ENCODE measurements at regions not wholly inside any gene's neighbourhood (a gene's known extent, or its start where the extent isn't known, plus 50 kb on each side); places are given as distances from the start of the nearest gene placed in this dataset.

DNA sequence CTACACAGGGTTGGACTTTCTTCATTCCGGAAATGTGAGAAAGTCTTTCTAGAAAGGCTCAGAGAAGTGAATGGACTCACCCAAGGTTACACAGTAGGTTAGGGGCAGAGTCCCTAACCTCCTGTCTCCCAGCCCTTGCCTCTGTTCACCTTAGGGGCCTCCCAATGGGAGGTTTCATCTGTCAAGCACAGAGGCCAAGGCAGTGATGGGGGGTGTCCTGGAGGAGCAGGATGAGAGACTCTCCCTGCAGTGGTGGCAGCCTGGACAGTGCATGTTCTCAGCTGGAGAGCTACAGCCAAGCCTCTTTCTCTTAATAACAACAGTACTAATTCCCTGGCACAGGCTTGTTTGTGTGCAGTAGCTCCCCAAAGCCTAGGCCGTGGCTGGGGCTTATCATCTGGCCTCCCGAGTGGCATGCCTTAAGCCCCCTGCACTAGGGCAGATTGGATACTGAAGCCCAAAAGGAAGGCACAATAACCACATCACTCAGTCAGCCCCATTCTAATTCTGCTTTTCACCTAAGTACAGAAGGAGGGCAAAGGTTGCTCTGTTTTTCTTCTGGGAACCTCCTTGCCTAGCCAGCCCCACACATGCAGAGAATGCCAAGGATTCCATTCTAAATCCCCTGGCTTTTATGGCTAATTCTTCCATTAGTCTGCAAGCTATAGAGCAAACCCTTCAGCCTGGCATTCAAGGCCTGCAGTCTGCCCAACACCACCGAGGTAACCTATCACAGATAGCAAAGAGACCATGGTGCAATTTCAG lies 50.2 kb upstream of the XPA start:
- H3K27ac ChIP-seq (ENCODE audit: insufficient read depth, low read length, poor library complexity, severe bottlenecking): no peak overlapping the region
- no peaks in the 10 kb centered on the region for H3K4me1 ChIP-seq (ENCODE audit: control insufficient read depth, insufficient read depth, low read length, poor library complexity, severe bottlenecking)
- no peak for DNase-seq
- H3K9me3 ChIP-seq (ENCODE audit: control insufficient read depth, low read length): peaks cover 3% of the 10 kb centered on the region
- no peaks in the 10 kb centered on the region for H3K27me3 ChIP-seq (replicated peaks; ENCODE audit: control insufficient read depth, insufficient read depth, low read length, poor library complexity, severe bottlenecking)
- no peak overlapping the region for H3K4me3 ChIP-seq (ENCODE audit: insufficient read depth, low read depth, low read length, poor library complexity, severe bottlenecking)
- H3K36me3 ChIP-seq (ENCODE audit: control insufficient read depth, insufficient read depth, low read length): no peaks in the 10 kb centered on the region

GRCh38 chr9:97748525-97748924 lies 51.4 kb upstream of the XPA start:
- DNase-seq: no peak
- H3K27me3 ChIP-seq (replicated peaks; ENCODE audit: control insufficient read depth, insufficient read depth, low read length, poor library complexity, severe bottlenecking): no peaks in the 10 kb centered on the region
- no peaks in the 10 kb centered on the region for H3K36me3 ChIP-seq (ENCODE audit: control insufficient read depth, insufficient read depth, low read length)
- H3K4me1 ChIP-seq (ENCODE audit: control insufficient read depth, insufficient read depth, low read length, poor library complexity, severe bottlenecking): no peaks in the 10 kb centered on the region
- H3K9me3 ChIP-seq (ENCODE audit: control insufficient read depth, low read length): no peaks in the 10 kb centered on the region
- no peak overlapping the region for H3K4me3 ChIP-seq (ENCODE audit: insufficient read depth, low read depth, low read length, poor library complexity, severe bottlenecking)
- no peak overlapping the region for H3K27ac ChIP-seq (ENCODE audit: insufficient read depth, low read length, poor library complexity, severe bottlenecking)

DNA sequence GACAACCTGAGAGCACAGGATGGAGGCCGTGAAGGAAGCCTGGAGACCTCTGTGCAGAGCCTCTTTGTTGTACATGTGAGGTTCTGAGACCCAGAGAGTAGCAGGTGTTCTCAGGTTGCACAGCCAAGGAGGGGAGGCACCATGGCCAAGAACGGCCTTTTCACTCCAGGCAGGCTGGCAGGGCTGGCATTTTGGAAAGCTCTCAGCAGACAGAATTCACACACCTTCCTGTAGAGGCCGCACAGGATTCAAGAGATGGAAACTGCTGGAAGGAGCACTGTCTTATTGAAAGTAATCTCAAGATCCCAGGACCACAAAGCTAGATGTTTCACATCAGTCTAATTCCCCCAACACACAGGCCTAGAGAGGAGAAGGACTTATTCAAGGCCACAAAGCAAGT lies 52.8 kb upstream of the XPA start:
- no peak for DNase-seq
- Histone ChIP-seq H3K27ac (ENCODE audit: insufficient read depth, low read length, poor library complexity, severe bottlenecking) (no peak overlapping the region), H3K9me3 (ENCODE audit: control insufficient read depth, low read length) (no peaks in the 10 kb centered on the region), H3K4me3 (ENCODE audit: insufficient read depth, low read depth, low read length, poor library complexity, severe bottlenecking) (no peak overlapping the region), H3K36me3 (ENCODE audit: control insufficient read depth, insufficient read depth, low read length) (no peaks in the 10 kb centered on the region), H3K4me1 (ENCODE audit: control insufficient read depth, insufficient read depth, low read length, poor library complexity, severe bottlenecking) (no peaks in the 10 kb centered on the region), H3K27me3 (replicated peaks; ENCODE audit: control insufficient read depth, insufficient read depth, low read length, poor library complexity, severe bottlenecking) (no peaks in the 10 kb centered on the region)

GRCh38 chr9:97751531-97751930 lies 54.4 kb upstream of the XPA start:
- Histone ChIP-seq H3K27ac (ENCODE audit: insufficient read depth, low read length, poor library complexity, severe bottlenecking) (no peak overlapping the region), H3K27me3 (replicated peaks; ENCODE audit: control insufficient read depth, insufficient read depth, low read length, poor library complexity, severe bottlenecking) (no peaks in the 10 kb centered on the region), H3K36me3 (ENCODE audit: control insufficient read depth, insufficient read depth, low read length) (no peaks in the 10 kb centered on the region), H3K4me3 (ENCODE audit: insufficient read depth, low read depth, low read length, poor library complexity, severe bottlenecking) (no peak overlapping the region), H3K9me3 (ENCODE audit: control insufficient read depth, low read length) (no peaks in the 10 kb centered on the region), H3K4me1 (ENCODE audit: control insufficient read depth, insufficient read depth, low read length, poor library complexity, severe bottlenecking) (no peaks in the 10 kb centered on the region)
- no peak for DNase-seq

DNA sequence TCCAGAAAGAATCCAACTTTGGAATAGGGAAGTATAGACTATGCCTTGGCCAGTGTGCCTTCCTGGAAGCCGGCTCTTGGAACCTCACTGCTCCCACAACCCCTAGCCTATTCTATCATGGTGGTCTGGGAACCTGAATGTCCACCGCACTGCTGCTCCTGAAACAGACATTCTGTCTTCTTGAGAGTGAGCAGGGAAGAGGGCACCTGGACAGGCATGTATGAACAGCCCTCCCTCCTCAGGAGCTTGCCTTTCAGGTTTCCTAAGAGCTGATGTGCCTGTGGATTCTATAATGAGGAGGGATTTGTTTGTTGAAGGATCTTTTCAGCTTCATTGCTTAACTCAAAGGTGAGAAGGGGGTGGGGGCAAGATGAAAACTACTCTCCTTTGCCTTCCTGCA lies 55.1 kb upstream of the XPA start:
- H3K4me3 ChIP-seq (ENCODE audit: insufficient read depth, low read depth, low read length, poor library complexity, severe bottlenecking): no peak overlapping the region
- no peak for DNase-seq
- no peaks in the 10 kb centered on the region for H3K4me1 ChIP-seq (ENCODE audit: control insufficient read depth, insufficient read depth, low read length, poor library complexity, severe bottlenecking)
- no peaks in the 10 kb centered on the region for H3K9me3 ChIP-seq (ENCODE audit: control insufficient read depth, low read length)
- no peaks in the 10 kb centered on the region for H3K36me3 ChIP-seq (ENCODE audit: control insufficient read depth, insufficient read depth, low read length)
- H3K27me3 ChIP-seq (replicated peaks; ENCODE audit: control insufficient read depth, insufficient read depth, low read length, poor library complexity, severe bottlenecking): no peaks in the 10 kb centered on the region
- H3K27ac ChIP-seq (ENCODE audit: insufficient read depth, low read length, poor library complexity, severe bottlenecking): no peak overlapping the region

DNA sequence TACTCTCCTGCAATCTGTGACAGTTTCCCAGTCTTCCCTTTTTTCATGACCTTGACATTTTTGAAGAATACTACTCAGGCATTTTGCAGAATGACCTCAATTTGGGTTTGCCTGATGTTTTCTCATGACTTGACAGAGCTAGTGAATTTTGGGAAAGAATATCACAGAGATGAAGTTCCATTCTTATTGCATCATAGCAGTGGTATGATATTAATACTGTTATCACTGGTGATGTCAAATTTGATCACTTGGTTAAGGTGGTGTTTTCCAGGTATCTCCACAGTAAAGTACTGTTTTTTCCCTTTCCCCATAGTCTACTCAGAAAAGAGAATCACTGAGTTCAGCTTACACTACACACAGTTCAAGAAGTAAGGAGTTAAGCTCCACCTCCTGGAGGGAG lies 56.2 kb upstream of the XPA start:
- Histone ChIP-seq H3K9me3 (ENCODE audit: control insufficient read depth, low read length) (no peaks in the 10 kb centered on the region), H3K36me3 (ENCODE audit: control insufficient read depth, insufficient read depth, low read length) (no peaks in the 10 kb centered on the region), H3K27me3 (replicated peaks; ENCODE audit: control insufficient read depth, insufficient read depth, low read length, poor library complexity, severe bottlenecking) (no peaks in the 10 kb centered on the region), H3K4me3 (ENCODE audit: insufficient read depth, low read depth, low read length, poor library complexity, severe bottlenecking) (no peak overlapping the region), H3K27ac (ENCODE audit: insufficient read depth, low read length, poor library complexity, severe bottlenecking) (no peak overlapping the region), H3K4me1 (ENCODE audit: control insufficient read depth, insufficient read depth, low read length, poor library complexity, severe bottlenecking) (no peaks in the 10 kb centered on the region)
- no peak for DNase-seq

- no peak overlapping the region for H3K4me3 ChIP-seq (ENCODE audit: insufficient read depth, low read depth, low read length, poor library complexity, severe bottlenecking)
These were observed 56.8 kb upstream of the XPA start for GRCh38 chr9:97753975-97754374.

DNA sequence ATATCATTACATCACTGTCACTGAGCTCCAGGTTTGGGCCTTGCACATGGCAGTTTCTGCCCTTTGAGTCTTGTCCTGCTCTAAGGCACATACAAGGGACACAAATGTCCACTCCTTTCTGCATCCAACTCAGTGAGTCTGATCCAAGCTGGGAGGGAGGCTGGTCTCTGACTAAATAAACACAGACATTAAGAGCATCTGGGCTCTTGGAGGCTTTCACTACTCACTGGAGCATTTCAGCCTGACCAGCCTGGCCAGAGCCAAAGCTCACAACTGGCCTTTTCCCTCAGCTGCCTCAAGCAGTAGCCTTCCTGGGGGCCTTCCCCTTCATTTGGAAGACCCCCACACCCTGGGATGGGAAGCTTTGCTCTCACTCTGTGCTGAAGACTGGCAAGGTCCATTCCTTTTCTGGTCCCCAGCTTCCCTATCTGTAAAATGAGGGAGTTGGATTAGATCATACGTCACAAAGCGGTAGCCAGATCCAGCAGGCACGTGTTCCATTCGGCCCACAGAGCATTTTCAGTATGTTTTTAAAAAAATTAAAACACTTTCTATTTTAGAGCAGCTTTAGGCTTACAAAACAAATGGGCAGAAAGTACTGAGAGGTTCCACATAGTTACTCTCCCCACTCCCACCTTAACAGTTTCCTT lies 58.6 kb upstream of the XPA start:
- H3K27me3 ChIP-seq (replicated peaks; ENCODE audit: control insufficient read depth, insufficient read depth, low read length, poor library complexity, severe bottlenecking): peaks cover 8% of the 10 kb centered on the region
- H3K36me3 ChIP-seq (ENCODE audit: control insufficient read depth, insufficient read depth, low read length): no peaks in the 10 kb centered on the region
- H3K9me3 ChIP-seq (ENCODE audit: control insufficient read depth, low read length): no peaks in the 10 kb centered on the region
- H3K4me3 ChIP-seq (ENCODE audit: insufficient read depth, low read depth, low read length, poor library complexity, severe bottlenecking): no peak overlapping the region
- no peak overlapping the region for H3K27ac ChIP-seq (ENCODE audit: insufficient read depth, low read length, poor library complexity, severe bottlenecking)
- H3K4me1 ChIP-seq (ENCODE audit: control insufficient read depth, insufficient read depth, low read length, poor library complexity, severe bottlenecking): no peaks in the 10 kb centered on the region
- no peak for DNase-seq

More at GRCh38 chr9:97753975-97754374, 56.8 kb upstream of the XPA start:
- Histone ChIP-seq H3K9me3 (ENCODE audit: control insufficient read depth, low read length) (no peaks in the 10 kb centered on the region), H3K27me3 (replicated peaks; ENCODE audit: control insufficient read depth, insufficient read depth, low read length, poor library complexity, severe bottlenecking) (no peaks in the 10 kb centered on the region), H3K36me3 (ENCODE audit: control insufficient read depth, insufficient read depth, low read length) (no peaks in the 10 kb centered on the region), H3K4me1 (ENCODE audit: control insufficient read depth, insufficient read depth, low read length, poor library complexity, severe bottlenecking) (no peaks in the 10 kb centered on the region), H3K27ac (ENCODE audit: insufficient read depth, low read length, poor library complexity, severe bottlenecking) (no peak overlapping the region)
- no peak for DNase-seq

- no peak overlapping the region for H3K27ac ChIP-seq (ENCODE audit: insufficient read depth, low read length, poor library complexity, severe bottlenecking)
- DNase-seq: no peak
- H3K36me3 ChIP-seq (ENCODE audit: control insufficient read depth, insufficient read depth, low read length): no peaks in the 10 kb centered on the region
- H3K4me3 ChIP-seq (ENCODE audit: insufficient read depth, low read depth, low read length, poor library complexity, severe bottlenecking): no peak overlapping the region
- H3K4me1 ChIP-seq (ENCODE audit: control insufficient read depth, insufficient read depth, low read length, poor library complexity, severe bottlenecking): no peaks in the 10 kb centered on the region
- H3K27me3 ChIP-seq (replicated peaks; ENCODE audit: control insufficient read depth, insufficient read depth, low read length, poor library complexity, severe bottlenecking): peaks cover 8% of the 10 kb centered on the region
- H3K9me3 ChIP-seq (ENCODE audit: control insufficient read depth, low read length): no peaks in the 10 kb centered on the region
These were observed 59.9 kb upstream of the XPA start for GRCh38 chr9:97756991-97757390.

GRCh38 chr9:97758334-97758916 lies 61.3 kb upstream of the XPA start:
- Histone ChIP-seq H3K36me3 (ENCODE audit: control insufficient read depth, insufficient read depth, low read length) (no peaks in the 10 kb centered on the region), H3K27ac (ENCODE audit: insufficient read depth, low read length, poor library complexity, severe bottlenecking) (no peak overlapping the region), H3K4me1 (ENCODE audit: control insufficient read depth, insufficient read depth, low read length, poor library complexity, severe bottlenecking) (no peaks in the 10 kb centered on the region), H3K27me3 (replicated peaks; ENCODE audit: control insufficient read depth, insufficient read depth, low read length, poor library complexity, severe bottlenecking) (peaks cover 8% of the 10 kb centered on the region), H3K4me3 (ENCODE audit: insufficient read depth, low read depth, low read length, poor library complexity, severe bottlenecking) (no peak overlapping the region), H3K9me3 (ENCODE audit: control insufficient read depth, low read length) (no peaks in the 10 kb centered on the region)
- DNase-seq: no peak
